ENCODE measurements at regions not wholly inside any gene's neighbourhood (a gene's known extent, or its start where the extent isn't known, plus 50 kb on each side); places are given as distances from the start of the nearest gene placed in this dataset.

DNA sequence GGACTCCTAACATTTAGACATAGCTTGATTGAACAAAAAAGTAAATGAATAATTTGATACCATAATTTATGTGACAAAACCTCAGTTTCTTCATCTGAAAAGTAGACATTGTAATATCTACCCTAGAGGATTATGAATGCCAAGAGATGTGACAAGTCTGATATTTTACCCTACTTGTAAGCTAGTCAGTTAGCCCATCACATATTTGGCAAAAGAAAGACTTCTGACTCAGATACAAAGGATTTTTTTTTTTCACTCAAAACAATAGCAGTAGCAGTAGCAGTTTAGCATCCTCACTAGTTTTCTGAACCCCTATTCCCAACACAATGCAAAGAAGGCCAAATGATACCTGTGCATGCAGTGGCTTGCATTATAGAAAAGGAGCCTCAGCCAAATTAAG is 377.3 kb upstream of the E2F7 start:
- TF ChIP-seq CTCF (IDR thresholded peaks at IDR 0.05; ENCODE audit: poor library complexity): no peak
- no peak for TF ChIP-seq EZH2 (IDR thresholded peaks at IDR 0.05; ENCODE audit: borderline replicate concordance)
- no peak for TF ChIP-seq EZH2phosphoT487 (IDR thresholded peaks at IDR 0.05; ENCODE audit: low read depth, severe bottlenecking, unreplicated experiment)
